Hepatocyte (in vitro differentiated cells): ENCODE measurements at regions not wholly inside any gene's neighbourhood (a gene's known extent, or its start where the extent isn't known, plus 50 kb on each side); places are given as distances from the start of the nearest gene placed in this dataset.

Experiments
- CTCF ChIP-seq: fragments of 200-600 bp; sonication (generic); IDR thresholded peaks from 2 replicates; pipeline ENCODE4 v1.5.1; 2016; ENCODE audit warnings: antibody characterized with exemption, mild to moderate bottlenecking; ENCODE audit not compliant: poor library complexity
- EZH2phosphoT487 ChIP-seq: fragments of 200-600 bp; sonication (generic); IDR thresholded peaks from one replicate; pipeline ENCODE4 v1.6.1; 2018; ENCODE audit warnings: antibody characterized with exemption, mild to moderate bottlenecking, low read depth, moderate library complexity; ENCODE audit not compliant: unreplicated experiment, severe bottlenecking

DNA sequence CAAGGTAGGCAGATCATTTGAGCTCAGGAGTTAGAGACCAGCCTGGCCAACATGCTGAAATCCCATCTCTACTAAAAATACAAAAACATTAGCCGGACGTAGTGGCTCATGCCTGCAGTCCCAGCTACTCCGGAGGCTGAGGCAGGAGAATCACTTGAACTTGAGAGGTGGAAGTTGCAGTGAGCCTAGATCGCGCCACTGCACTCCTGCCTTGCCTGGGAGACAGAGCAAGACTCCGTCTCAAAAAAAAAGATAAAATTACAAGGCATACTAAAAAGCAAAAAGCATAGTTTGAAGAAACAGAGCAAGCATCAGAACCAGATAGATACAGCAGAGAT, 61.2 kb upstream of the CDC42BPA start:
- no peak for TF ChIP-seq CTCF
- no peak for TF ChIP-seq EZH2phosphoT487
